Stimulated activated naive CD4-positive, alpha-beta T cell (primary cell): ENCODE measurements at regions not wholly inside any gene's neighbourhood (a gene's known extent, or its start where the extent isn't known, plus 50 kb on each side); places are given as distances from the start of the nearest gene placed in this dataset.
"Not testable (repeated sequence)": the region's sequence is repeated elsewhere in the genome, so short reads cannot be mapped to it uniquely, and the experiment has no call there.

Experiments used
- DNase-seq, 6 experiments: peaks; one replicate each; lab custom pipeline; 2025; lab: John Stamatoyannopoulos, UW

DNA sequence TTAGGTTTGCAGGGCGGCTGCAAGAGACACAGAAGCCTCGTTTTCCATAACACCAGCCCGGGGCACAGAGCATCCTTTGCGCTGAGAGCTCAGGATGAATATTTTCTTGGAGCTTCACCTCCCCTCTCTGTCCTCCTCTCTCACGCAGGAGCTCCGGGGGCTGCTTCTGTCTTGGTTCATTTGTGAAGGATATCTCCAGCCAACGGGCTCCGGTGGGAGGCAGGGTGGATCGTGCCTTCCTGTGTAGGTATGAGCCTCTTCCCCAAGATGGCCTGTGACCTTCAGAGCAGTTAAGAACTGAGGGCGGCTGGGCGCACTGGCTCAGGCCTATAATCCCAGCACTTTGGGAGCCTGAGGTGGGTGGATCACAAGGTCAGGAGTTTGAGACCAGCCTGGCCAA lies 319.0 kb upstream of the C1orf174 start:
- DNase-seq = no peak

DNA sequence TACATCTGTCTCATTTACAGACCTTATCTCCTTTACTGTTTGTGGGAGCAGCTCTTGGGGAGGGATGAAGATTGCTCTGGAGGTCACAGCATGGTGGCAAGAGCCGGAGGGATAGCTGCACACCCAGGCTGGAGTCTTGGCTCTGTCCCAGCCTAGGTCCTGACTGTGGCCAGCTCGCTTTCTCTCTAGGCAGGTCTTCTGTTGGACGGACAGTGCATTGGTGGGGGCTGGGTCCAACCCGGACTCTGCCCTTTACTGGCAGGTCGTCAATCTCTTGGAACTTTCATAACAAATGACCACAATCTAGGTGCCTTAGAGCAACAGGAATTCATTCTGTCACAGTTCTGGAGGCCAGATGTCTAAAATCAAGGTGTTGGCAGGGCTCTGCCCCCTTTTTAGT lies 319.8 kb upstream of the C1orf174 start:
- DNase-seq = no peak

DNA sequence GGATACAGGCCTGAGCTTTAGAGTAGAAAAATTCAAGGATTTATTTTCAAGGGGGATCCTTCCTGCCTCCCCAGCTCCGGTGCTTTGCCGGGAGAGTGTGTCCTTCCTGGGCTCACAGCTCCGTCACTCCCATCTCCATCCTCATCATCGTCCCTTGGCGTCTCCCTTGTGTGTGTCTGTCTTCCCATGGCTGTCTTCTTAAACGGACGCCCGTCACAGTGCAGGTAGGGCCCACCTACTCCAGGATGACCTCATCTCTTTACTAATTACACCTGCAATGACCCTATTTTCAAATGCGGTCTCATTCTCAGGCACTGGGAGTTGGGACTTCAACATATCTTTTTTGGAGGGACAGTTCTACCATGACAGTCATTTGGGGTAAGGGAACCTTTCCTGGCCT lies 320.3 kb upstream of the C1orf174 start:
- no peak for DNase-seq

DNA sequence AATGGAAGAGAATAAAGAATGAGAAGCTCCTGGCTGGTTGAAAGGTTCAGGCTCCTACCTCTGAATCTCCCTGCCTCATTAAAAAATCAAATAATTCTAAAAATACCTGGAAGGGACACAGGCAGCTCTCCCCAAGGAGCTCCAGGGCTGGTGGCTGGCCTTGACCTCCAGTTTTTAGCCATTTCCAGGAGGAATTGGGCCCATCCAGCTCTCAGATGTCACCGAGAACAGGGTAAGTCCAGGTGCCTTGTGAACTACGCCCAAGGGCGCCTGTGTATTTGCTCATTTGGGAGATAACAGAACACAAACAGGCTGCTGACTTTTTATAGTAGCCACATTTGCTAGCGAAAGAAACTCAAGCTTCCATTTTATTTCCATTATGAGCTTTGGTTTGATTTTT lies 321.0 kb upstream of the C1orf174 start:
- no peak for DNase-seq

DNA sequence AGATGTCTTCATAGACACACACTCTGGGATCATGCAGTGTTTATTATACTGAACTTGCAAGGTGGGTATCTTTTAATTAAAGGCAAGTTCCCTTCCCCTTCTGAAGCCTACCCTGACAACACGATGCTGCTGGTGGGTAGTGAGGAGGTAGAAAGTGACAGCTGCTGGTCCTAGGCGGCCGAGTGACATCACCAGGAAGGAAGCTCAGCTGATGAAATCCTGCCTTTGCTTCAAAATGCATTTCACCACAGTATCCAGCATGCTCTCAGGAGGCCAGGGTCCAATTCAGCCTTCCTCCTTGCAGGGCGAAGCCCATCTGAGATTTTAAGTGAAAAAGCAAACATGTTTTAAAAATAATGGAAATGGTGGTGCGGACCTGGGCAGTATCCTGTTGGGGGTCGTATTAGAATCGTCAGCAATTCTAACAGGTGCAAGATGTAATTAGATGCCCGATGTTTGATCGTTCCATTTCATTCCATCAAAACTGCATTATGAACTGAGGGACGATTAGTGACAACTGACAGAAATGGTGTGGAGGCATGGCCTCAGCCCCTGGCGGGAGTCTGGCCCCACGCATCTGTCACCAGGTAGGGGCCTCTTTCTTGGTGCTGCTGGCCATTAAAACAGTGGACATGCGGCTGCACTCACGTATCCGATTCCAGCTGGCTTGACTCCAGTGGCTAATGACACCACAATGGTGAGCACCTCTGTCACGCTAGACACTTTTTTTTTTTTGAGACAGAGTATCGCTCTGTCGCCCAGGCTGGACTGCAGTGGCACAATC lies 324.8 kb upstream of the C1orf174 start:
- no peak for DNase-seq

DNA sequence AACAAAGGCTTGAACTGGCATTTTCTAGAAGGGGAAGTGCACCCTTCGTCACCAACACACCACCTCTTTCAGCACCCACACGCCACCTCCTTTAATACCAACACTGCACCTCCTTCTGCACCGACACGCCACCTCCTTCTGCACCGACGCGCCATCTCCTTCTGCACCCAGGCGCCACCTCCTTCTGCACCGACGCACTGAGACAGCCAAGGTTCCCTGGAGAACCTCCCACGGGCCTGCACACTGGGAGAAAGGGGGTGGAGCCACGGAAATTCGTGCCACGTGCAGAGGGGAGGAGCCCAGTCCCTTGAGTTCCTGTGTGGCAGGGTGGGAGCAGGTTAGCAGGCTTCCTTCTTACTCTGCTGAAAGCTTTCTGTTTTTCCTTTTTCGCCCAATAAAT lies 327.9 kb upstream of the C1orf174 start:
- DNase-seq = no peak

DNA sequence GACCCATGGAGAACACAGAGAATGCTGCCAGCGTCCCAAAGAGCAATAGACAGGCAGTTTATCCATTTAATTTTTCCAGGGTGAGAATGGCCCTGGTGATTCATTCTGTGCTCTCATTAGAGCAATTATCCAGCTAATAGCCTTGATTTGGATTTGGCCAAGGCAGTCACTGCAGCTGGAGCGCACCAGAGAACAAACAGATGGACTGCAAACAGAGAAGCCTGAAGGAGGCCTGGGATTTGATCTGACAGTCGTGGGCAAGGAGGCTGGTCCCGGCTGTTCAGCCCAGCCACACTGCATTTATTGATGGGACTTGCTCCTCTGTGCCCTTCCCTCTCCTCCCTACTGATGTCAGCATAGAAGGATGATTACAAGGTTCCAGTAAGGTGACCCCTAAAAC lies 353.9 kb upstream of the C1orf174 start:
- no peak for DNase-seq

DNA sequence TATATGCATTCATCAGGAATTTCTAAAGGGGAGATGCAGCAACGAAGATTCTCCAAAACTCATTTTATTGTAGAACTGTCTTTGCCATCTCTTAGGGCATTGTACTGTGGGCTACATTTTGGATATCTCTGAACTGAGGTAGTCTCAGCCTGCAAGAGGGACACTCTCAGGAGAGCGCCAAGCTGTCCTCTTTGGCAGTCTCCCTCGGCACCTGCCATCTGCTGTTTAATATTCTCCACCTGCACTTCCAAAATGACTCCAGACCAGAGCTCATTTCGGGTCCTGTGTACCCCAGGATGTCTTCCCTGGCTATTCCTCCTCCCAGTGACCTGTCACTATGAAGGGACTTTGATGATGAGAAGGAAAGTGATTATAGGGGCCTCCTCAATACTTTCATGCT lies 356.3 kb upstream of the C1orf174 start:
- no peak for DNase-seq

DNA sequence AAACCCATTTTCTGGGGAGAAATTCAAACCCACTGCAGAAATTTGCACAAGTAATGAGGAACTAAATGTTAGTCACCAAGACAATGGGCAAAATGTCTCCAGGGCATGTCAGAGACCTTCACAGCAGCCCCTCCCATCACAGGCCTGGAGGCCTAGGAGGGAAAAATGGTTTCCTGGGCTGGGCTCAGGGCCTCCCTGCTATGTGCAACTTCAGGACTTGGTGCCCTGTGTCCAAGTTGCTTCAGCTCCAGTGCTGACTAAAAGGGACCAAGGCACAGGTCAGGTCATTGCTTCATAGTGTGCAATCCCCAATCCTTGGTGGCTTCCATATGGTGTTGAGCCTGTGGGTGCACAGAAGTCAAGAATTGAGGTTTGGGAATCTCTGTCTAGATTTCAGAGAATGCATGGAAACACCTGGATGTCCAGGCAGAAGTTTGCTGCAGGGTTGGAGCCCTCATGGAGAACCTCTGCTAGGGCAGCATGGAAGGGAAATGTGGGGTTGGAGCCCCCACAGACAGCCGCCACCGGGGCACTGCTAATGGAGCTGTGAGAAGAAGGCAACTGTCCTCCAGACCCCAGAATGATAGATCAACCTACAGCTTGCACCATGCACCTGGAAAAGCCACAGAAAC lies 358.2 kb upstream of the C1orf174 start:
- DNase-seq = not testable (repeated sequence)

DNA sequence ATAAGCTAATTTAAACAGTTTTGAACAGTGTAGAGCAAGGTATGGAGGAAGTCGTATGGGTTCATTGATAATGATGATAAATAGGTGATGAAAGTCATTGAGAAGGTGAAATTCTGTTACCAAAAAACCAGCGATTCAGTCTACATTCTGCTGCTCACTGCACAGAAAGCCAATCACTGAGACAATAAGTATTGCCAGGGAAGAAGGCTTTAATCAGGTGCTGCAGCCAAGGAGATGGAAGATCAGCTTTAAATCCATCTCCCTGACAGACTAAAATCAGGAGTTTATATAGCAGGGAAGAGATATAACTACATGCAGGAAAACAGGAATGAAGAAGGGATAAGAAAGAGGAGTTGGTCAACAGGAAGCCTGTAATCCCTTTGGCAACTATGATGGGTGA lies 361.3 kb upstream of the C1orf174 start:
- no peak for DNase-seq

DNA sequence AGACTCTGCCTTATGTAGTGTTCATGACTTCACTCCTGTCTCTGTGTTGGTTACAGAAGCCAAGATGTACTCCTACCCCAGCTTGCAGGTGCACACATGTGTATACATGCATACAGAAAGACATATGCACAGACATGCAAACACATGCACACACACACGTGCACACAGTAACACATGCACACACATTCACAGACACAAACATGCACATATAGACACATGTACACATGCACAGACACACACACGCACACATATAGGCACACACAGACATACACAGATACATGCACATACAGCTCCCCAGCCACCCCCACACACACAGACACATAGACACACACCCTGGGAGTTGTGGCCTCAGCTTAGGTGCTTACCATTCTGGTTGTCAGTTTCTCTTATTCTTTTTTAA lies 362.6 kb upstream of the C1orf174 start:
- DNase-seq = no peak

DNA sequence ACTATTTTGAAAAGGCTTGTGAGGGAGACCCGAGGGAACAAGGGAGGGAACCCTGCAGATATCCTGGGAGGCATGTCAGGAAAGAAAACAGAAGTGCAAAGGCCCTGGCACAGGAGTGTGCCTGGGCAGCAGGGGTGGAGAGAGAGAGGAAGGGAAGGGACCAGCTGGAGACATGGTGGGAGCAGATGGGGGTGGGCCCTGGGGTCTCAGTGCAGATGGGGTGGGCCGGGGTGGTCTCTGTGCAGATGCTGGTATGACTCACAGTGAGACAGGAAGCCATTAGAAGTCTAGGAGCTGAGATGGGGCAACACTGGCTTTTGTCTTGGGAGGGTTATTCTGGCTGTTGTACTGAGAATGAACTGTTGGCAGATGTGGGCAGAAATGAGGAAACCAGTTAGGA lies 363.6 kb upstream of the C1orf174 start:
- no peak for DNase-seq

DNA sequence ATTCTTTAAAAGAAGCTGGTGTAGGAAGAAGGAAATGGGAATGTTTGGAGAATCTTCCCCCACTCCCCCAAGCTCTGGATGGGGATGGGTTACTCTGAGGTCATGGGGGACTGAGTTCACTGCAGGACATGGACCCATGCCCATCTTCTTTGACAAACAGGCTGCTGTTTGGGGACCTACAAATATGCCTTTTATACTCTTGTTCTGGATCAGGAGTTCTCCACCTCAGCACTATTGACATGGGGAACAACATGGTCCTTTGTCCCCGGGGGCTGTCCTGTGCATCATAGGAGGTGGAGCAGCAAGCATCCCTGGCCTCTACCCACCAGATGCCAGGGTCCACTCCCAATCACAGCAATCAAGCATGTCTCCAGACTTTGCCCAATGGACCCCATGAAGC lies 365.8 kb upstream of the C1orf174 start:
- no peak for DNase-seq

DNA sequence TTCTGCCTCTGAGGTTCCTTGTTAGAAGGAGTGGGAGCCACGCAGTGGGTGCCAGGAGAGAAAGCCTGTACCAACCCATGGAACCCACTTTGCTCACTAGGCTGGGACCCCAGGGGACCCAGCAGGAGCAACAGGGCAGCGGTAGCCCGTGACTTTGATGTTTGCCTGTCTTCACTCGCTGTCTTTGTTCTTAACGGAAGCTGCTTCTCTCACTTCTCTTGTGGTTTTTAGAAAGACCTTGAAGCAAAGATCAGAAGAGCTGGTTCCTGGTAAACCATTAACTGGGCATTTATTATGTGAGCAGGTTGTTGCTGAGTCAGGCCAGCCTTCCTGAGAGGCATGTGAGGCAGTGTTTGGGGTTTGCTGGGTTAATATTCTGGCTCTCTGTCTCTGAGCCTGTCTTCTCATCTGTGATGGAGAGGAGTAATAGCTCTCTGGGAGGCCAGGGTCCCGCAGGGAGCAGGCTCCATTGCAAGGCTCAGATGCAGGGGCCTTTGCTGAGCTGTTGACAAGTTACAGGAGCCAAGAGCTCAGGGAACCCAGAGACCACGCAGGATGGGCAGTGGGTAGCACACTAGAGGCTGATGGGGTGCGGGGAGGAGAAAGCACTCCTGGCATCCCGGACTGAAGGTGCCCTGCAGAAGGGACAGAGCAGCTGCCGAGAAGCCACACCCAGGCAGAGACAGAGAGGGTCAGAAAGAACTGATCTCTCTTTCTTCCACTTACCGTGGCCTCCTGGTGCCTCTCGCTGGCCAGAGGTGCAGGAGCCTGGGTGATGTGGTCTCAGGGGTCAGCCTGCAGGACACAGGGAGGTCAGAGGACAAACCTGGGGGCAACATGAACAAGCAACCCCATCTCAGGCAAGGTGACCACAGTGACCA lies 367.5 kb upstream of the C1orf174 start:
- no peak for DNase-seq

DNA sequence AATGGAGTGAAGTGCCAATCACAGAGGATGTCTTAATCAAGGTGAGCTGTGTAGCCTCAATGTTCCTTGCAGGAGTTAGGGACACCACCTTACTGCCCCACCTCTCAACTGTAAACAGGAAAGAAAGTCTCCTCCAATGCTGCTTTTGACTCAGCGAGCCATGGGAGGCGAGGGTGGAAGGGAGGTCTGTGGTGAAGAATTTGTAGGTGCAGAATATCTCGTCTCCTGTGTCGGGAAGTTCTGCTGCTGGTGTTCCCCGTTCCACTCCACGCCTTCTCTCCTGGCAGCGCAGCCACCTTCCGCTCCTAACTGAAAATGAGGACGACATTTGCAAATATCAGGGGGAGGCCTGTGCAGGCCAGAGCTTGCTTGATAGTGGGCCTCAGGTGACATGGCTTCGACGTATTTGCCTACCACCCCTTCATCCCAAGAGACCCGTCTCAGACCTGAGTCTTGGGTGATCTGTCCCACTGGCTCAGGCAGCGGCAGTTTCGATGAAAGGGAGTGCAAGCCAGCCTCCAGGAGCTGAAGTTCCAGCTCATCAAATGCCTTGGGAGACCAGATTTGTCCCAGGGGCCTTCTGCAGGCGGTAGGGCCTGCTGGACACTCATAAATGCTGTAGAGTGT lies 368.3 kb upstream of the C1orf174 start:
- no peak for DNase-seq

DNA sequence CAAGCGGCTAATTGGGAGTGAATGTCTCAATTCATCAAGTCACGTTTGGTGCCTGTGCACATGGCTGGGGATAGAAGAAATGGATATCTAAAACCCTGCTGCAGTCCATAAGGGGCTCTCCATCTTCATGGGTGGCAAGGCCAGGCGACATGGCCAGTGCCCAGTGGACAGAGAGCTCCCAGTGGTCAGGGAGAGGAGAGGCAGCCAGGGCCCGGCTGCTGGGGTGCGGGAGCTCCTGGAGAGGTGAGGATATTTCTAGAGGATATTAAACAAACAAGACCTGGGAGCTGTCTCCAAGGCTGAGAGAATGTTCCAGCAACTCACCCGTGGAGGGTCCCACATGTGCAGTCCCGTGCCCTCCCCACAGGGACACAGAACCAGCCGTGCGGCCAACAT lies 368.8 kb upstream of the C1orf174 start:
- DNase-seq = no peak

DNA sequence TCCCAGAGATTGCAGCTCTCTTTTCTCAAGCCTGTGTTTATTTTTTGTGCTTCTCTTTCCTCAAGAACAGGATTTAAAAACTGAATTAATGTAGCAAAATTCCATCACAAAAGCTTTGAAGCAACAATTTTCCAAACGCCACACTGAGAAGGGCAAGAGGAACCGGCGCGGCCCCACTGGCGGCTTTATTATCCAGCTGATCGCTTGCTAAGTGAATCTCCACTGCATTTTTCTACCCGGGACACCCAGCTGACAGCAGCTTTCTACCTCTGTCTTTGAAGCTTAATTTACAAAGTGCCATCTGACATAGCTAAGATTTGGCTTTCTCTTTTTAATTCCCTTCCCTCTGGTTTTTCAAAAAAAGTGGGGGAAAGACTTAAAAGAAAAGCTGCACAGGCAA lies 369.3 kb upstream of the C1orf174 start:
- DNase-seq = no peak

DNA sequence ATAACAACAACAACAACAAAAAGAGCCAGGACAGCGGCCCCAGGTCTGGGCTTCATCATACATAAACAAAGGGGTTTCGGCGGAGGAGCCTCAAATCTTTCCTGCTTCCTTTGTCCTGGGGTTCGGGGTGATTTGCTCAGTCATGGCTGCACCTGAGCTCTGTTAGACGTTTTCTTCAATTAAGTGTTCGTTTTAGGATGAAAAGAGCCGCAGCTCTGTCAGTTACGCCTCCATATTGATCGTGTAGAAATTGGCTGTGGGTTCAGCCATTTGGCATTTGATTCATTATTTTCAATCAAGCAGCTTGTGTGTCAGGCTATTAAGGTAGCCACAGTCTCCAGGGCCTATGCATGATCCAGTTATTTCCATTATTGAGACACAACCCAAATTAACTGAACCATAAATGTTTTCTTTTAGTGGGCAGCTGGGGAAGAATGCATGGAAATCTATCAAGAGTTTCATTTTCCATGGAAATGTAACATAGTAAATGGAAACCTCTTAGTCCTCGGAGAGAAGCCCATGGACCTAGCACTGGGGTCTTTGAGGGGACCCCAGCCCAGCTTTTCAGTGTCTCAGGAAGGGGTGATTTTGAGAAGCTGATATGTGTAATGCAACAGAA lies 370.0 kb upstream of the C1orf174 start:
- no peak for DNase-seq

DNA sequence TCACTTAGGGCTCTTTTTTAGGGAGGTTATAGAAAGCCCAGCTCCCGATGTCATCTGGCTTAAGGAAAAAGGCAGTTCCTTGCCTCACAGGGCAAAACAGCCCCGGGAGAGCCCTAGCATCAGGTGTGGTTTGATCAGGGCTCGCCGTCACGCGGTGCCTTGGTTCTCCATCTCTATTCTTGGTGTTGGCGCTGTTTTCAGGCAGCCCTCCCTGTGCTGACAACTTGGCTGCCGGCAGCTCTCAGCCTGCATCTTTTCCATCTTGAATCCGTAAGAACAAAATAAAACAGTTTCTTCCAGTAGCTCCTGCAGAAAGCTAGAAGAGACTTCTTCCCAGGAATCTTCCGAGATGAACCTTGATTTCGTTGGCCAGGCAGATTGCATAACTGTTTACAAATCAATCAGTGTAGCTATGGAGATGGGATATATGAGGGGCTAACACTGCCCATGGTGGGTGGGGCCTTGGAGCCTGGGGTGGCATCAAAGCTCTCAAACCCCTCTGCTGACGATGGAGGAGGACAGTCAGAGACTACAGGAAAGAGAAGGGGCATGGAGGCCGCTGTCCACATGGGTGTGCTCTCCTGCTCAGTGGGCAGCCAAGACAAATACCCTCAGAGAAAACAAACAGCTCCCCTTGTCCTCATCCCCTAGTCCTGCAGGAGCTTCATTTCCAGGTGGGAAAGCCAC lies 370.7 kb upstream of the C1orf174 start:
- DNase-seq = no peak

DNA sequence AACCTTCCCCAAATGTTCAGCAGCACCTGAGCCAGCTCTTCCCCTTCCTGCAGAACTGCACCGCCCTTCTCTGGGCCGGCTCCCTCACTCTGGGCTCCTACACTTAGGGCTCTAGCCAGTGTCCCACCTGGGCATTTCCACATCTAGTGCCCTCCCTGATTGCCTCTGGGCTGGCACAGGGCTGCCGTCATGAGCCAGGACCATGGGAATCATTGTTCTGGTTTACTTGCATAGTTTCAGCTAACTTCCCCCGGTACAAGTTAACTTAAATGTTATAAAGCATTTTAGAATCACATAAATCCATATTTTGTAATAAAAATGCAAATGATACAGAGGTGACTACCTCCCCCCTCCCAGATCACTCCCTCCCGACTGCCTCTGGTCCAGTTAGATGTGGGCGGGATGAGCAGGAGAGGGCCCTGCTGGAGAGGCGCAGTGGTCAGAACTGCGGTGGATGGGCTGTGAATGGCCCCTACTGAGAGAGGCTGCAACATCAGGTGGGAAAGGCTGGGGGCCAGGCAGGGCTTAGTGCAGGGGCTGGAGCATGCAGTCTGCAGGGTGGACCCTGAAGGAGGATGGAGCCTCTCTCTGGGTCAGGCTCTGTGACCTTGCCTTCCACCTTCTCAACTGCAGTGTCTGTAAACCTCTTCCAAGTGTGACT lies 371.4 kb upstream of the C1orf174 start:
- DNase-seq = no peak

DNA sequence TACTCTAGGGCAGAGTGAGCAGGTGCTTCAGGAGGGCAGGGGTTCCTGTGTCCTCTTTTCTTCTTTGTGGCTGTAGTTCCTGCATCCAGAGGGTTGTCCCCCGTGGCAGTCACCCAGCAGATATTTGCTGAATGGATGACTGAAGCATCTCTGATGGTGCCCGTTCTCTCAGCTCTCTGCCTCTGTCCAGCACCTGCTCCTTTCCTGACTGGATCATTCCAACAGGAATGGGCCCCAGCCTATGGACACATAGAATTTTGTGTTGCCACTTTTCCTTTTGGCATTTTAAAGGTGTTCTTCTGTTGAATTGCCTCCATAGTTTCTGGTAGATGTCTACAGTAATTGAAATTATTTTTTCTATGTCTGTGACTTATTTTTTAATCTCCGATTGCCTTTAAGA lies 372.5 kb upstream of the C1orf174 start:
- DNase-seq = no peak
